Raji (cell line): ENCODE measurements at regions not wholly inside any gene's neighbourhood (a gene's known extent, or its start where the extent isn't known, plus 50 kb on each side); places are given as distances from the start of the nearest gene placed in this dataset.

Experiments
- POLR2A ChIP-seq: IDR thresholded peaks from 2 replicates; pipeline ENCODE4 v1.6.1; 2011; ENCODE audit warnings: low read depth, low read length, control low read depth; ENCODE audit not compliant: insufficient read depth

DNA sequence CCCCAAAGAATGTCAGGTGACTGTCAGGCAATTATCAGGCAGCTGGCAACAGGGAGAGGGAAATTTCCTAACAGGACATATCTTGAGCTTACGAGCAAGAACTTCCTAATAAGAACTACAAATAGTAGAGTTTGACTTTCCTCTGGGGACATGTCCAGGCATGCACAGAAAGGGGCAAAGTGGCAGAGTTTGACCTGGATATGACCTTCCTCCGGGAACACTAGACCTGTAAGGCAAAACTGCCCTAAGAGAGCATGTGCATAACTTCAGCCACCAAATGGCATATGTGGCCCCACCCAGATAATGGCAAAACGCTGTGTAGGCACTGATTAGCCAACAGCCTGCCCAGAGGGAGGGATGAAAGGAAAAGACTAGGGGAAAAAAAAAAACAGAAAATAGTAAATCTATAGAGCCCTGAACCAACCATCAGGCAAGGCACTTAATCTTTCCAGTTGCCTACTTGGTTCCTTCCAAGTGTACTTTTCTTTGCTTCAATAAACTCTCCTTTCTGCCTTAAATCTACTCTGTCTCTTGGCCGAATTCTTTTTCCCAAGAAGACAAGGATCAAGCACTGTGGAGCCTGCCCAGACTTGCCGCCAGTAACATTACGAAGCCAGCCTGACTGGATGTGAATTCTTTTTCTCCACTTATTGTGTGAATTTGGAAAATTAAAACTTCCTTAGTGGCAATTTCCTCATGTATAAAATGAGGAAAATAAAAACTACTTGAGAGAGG, 164.1 kb downstream of the SPTSSA start:
- no peak for TF ChIP-seq POLR2A

DNA sequence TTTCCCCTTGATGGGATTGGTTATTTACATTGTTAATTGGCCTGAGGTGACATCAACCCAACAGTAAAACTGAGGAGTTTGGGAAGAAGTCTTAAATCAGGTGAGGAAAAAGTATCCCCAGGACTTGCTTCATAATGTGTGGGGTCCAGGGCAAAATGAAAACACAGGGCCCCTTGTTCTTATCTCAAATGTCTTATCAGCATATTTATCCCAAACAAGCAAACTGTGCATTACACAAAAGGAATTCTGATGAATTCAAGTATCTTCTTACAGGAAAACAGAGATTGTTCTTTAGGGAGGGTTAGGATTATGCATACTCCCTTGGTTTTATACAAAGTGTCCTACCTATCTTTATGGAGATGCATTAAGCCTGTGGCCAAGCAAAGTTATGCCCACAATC, 178.4 kb downstream of the SPTSSA start:
- TF ChIP-seq POLR2A: no peak

DNA sequence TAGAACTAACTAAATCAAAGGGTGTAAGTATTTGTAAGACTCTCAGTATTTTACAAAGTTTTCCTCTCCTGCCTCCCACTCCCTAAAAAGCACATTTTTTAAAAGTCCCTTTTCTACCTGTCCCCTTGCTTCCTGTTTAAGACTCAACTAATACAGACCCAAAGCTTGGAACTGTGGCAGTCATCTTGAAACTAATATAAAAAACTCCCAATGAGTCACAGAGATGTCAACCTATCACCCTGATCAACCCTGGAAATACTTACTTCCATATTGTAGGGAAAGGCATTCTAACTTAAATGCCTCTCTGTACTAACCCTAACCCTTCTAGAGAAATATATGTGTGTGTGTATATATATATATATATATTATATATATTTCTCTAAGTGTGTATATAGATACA, 184.8 kb downstream of the SPTSSA start:
- no peak for TF ChIP-seq POLR2A

DNA sequence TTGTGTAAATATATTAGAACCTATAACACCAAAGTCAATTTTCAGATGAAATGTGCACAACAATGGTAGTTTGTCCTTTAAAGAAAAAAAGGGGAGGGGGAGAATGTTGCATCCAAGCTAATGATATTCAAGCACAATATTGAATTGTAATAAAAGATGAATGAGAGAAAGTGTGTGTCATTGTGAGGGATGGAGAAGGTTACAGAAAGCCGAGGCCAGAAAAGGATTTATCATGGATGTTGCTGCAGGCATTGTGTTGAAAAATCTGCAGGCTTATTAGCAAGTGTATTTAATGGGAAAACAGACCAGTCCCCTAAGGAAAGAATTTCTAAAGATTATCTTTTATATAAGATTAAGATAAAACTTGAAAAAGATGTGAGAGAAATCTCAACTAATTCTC, 186.5 kb downstream of the SPTSSA start:
- TF ChIP-seq POLR2A: no peak

DNA sequence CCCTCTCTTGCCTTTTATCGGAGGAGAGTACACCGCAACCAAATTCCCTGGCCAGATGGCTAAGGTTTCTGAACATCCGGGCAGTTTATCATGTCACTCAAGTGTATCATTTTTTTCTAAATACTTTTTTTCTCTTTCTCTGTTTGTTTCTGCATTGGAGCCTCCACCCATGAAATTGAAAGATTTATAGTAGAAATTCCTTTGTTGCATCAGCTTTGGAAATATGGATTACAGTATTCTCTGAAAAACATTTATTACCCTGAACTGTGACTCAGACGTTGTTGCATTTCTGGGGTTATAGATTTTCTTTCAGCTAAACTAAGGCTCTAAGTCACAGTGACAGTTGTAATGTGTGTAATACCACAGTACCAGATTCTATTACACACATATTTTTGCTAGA, 187.0 kb downstream of the SPTSSA start:
- TF ChIP-seq POLR2A: no peak

DNA sequence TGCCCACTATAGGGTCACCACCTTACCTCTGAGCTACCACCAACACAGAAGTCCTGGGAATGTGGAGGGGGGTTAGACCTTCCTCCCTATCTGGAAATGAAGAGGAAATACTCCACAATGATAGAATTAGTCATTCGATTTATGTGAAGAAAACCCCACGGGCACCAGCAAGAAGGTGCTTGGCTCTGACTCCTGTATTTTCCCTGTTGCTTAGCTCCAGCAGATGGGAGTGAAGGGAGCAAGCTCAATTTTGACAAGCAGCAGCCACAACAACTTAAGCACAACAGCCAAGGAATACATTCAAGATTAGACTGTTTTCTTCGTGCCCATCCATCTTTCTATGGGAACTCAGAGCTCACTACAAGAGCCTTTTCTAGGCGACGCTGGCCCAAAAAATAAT, 191.7 kb downstream of the SPTSSA start:
- no peak for TF ChIP-seq POLR2A

DNA sequence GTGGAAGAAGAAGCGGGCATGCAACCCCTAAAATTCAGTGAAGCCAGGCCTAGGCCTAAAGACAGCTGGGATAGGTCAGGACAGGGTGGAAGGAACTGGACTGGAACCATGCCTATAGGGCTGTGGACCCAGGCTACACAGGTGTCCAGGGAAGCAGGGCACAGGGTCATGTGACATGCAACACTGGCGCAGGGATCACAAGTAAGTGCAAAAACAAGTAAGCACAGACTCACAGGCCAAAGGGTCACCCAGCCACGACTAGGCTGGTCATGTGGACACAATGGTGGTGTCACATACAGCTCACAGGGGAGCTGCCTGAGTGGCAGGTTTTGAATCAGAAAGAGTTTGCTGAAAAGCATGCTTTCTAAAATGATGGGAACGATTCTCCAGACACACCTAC, 195.7 kb downstream of the SPTSSA start:
- no peak for TF ChIP-seq POLR2A

DNA sequence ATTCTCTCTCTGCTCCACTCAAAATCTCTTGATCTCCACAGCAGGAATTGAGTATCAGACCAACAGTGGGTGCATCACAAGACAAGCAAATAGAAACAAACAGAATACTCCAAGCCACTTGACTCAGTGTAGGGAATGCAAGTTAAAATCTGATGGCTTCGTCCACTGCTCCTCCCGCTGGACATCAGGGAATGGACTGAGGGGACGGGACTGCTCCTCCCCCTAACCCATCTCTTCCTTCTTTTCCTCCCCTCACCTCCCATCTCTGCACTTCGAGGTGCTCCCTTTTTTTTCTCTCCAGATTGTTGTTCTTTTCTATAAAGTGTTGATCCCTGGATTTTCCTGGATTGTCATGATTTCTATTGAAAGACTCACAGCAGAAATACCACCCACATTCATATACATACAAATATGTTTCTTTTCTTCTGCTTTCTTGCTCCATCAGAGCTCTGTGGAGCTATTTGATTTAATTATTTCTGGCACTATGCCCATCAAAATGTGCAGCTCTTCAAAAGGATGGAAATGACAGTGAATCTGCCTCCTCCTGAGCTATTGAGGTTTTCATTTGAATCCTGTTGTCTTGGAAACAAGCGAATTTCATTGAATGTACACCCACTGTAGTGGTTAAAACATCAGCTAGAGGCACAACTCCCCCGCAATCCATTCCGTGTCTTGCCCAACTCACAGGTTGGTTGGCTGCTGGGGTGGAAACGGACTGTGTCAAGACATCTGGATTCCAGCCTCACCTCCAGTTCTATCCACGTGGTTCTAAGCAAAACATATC, 199.7 kb downstream of the SPTSSA start:
- TF ChIP-seq POLR2A: no peak

DNA sequence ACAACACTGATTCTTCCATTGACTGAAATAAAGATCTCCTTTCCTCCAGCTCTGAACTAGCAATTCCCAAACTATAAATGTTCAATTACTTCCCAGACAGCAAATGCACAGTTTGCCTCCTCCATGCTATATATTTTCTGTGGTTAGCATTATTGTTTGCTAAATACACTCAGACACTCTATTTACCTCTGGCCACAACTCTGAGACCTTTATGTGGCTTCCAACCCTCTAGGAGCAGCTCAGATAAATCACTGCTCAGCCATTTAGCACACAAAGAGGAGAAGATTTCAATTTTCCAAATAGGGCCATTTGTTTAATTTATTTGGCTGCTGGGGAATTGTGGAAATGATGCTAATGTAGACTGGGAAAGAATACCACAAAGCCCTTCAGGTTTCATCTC, 202.0 kb downstream of the SPTSSA start:
- no peak for TF ChIP-seq POLR2A

DNA sequence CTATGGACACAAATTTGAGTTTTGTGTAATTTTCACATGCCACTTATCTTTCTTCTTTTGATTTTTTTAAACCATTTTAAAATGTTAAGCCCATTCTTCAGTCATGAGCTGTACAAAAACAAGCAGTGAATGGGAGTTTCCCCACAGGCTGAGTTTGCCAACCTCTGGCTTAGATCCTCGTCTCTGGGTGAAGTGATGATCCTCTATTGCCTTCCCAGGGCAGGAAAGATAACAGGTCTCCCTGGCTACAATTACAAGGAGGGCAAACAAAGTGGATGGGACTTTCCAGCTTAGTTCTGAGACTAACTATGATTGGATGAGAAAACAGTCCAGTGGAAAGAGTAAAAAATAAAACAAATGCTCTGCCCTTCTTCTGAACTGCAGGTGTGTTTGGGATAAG, 203.7 kb downstream of the SPTSSA start:
- no peak for TF ChIP-seq POLR2A

DNA sequence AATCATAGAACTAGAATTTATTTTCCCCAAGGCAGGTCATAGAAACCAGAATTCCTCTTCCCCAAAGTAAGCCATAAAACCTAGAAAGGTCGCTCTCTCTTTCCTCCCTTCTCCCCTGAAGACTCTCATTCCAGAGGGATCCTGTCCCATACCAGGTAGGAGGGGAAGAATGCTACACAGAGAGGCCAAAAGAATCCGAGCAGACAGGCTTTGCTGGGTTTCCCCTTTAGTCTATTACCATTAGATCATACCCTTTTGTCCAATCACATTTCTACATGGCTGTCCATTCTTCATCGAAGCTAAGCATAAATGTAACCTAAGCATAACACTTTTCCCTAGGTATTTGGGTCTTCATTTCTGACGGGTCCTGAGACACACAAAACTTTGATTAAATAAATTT, 204.5 kb downstream of the SPTSSA start:
- no peak for TF ChIP-seq POLR2A

DNA sequence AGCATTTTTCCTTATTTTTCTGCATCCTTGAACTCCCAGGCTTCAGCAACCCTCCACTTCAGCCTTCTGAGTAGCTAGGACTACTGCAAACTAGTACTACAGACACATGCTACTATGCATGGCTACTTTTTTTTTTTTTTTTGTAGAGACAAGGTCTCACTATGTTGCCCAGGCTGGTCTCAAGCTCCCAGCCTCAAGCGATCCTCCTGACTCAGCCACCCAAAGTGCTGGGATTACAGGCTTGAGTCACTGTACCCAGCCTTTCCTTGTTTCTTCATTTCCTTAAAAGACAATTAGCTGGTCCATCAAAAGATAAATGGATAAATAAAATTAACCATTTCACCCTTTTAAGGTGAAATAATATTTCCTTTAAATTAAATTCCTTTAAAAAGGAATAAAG, 205.8 kb downstream of the SPTSSA start:
- no peak for TF ChIP-seq POLR2A

DNA sequence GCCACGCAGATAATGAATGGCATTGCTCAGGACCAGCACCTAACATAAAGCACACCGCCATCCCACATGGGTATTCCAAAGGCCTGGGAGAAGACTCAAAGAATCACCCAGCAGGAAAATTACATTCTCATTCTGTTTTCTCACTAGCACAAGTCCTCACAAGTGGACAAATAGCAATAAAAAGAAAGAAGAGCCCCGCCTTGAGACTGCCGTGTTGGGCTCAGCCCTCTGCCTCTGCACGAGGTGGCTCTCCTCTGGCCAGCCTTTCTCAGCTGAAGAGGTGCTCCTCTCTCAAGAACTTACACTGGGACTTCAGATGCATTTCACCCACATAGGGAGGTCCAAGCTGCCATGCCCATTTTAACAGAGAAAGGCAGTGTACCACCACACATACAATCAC, 207.5 kb downstream of the SPTSSA start:
- no peak for TF ChIP-seq POLR2A

DNA sequence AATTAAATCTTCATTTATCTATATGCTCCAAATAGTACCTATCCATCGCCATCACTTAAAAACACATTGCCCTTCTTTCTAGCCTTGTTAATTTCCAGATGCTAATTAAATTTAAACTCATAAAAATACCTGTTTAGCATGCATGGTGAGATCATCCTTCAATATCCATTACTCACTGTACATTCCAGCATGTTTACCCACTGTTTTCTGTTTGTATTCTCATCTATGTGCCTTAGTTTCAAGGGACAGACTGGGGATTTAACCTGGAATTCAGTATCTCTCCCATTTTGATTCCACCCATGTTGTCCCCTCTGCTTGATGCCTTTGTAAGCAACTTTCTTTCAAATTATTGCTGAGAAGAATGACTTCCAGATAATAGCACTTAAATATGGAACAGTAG, 208.0 kb downstream of the SPTSSA start:
- no peak for TF ChIP-seq POLR2A

DNA sequence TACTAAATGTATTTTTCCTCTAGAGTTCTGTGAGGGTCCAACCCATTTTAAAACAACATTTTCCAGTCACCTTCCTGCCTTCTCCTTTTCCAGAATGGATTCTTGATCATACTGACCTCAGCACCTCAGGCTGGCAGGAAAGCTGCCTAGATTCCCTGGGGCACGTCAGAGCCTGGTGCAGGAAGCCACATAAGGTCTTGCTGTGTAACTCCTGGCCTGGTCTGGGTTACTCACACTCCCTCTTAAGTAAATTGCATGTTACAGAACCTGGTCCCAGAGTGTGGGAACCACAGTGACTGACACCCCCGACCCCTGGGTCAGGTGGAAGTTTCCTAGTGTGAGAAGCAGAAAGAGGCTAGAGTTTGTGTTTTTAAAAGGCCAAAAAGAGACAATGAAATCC, 209.8 kb downstream of the SPTSSA start:
- TF ChIP-seq POLR2A: no peak

DNA sequence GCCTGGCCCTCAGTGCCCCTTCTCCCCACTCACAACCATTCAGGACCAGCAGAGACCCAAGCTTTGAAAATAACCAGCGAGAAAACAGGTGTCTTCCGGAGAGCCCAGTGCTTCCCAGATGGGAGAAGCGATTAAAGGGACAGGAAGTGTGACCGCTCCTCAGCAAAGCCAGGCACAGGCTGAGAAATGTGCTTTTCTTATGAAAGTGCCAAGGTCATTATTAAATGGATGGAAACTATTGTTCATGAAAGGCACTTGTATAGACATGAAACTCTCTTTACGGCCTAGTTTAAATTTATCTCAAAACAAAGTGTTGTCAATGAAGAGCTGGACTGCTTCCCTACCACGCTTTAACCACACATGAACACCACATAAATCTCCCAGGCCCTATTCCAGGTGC, 210.4 kb downstream of the SPTSSA start:
- TF ChIP-seq POLR2A: no peak

DNA sequence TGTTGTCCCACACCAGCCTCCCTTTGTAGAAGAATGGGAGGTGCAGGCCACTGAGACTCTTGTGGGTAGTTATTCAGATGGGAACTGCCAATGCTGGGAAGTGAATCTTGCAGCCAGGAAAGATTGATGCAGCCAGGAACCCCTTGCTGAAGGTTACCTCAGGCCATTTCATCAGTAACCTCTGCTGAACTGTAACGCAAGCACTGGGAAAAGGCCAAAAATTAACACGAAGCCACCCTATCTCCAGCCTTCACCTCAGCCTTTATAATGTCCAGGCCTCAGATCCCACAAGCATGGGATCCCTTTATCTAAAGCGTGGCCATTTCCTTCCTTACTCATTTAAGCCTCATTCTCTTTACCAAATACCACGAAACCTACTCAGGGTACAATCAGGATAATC, 211.1 kb downstream of the SPTSSA start:
- TF ChIP-seq POLR2A: no peak

DNA sequence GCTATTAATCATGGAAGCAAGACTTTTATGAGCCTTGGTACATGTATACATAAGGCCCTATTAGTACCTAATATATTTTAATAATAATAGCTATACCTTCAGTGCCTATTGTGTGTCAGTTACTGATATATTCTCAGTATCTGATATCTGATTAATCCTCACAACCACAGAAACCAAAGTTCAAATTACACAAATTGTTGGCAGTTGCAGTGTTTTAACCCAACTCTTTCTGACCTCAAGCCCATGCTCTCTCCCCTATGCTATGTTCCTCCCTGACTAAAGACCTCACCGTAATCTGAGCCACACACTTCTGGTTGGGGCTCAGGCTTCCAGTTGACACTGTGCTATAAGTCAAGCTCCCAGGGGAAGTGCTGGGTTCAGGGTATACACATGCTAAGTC, 214.4 kb downstream of the SPTSSA start:
- no peak for TF ChIP-seq POLR2A

DNA sequence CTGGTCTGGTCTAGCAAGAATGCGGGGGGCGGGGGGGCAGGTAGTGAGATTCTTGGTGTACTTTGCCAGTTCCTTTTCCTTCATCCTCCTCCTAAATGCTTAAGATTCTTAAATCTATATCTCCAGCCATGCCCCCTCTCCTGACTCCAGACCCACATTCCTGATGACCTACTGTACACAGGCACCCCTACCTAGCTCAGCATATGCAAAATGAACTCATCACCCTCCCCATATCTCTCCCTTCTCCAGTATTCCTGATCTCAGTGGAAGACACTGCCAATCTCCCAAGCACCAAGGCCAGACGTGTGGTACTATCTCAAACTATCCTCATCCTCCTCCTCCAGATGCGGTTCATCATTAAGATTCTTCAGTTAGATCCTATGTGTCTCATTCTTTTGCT, 215.8 kb downstream of the SPTSSA start:
- TF ChIP-seq POLR2A: no peak
